Testis (tissue), 2 donors: ENCODE measurements at regions not wholly inside any gene's neighbourhood (a gene's known extent, or its start where the extent isn't known, plus 50 kb on each side); places are given as distances from the start of the nearest gene placed in this dataset.

Experiments used
- CTCF ChIP-seq, 3 experiments: fragments of 450-650 bp in 2 of 3; fragments of 200-600 bp in 1 of 3; sonication (generic) in 1 of 3; IDR thresholded peaks; one replicate each; pipeline ENCODE4 v1.5.1; 2016 to 2019; ENCODE audit warnings: antibody characterized with exemption in 3 of 3, mild to moderate bottlenecking in 2 of 3, moderate library complexity in 1 of 3
- POLR2A ChIP-seq: fragments of 450-650 bp; IDR thresholded peaks from one replicate; pipeline ENCODE4 v1.6.1; 2017; ENCODE audit warnings: antibody characterized with exemption, mild to moderate bottlenecking, moderate library complexity

GRCh38 chr17:79340333-79341221, 266.0 kb downstream of the ENGASE start:
- TF ChIP-seq POLR2A, result no peak
- TF ChIP-seq CTCF (IDR thresholded peaks at IDR 0.05), result no peak
